Thoracic aorta (tissue), 2 donors: ENCODE measurements at regions not wholly inside any gene's neighbourhood (a gene's known extent, or its start where the extent isn't known, plus 50 kb on each side); places are given as distances from the start of the nearest gene placed in this dataset.

ENCODE experiments used
- ATAC-seq: fragments of 150-250 bp; one replicate; pipeline ENCODE4 v1.8.0; 2017; ENCODE audit warnings: low read depth; ENCODE audit not compliant: insufficient number of reproducible peaks, low FRiP score
- DNase-seq: peaks from one replicate; pipeline ENCODE4 v3.0.0-alpha.2; 2020; ENCODE audit warnings: low spot score
- H3K27ac ChIP-seq, 2 donors: fragments of 200-600 bp; sonication (generic); 1 replicate in 1 of 2; 2 replicates in 1 of 2; pipeline ENCODE4 v1.5.1; 2016; ENCODE audit warnings: mild to moderate bottlenecking in 2 of 2, moderate library complexity in 2 of 2
- H3K27me3 ChIP-seq: fragments of 200-600 bp; sonication (generic); replicated peaks from 2 replicates; pipeline ENCODE4 v1.6.0; 2016; ENCODE audit warnings: mild to moderate bottlenecking; ENCODE audit not compliant: insufficient read depth
- H3K36me3 ChIP-seq: fragments of 200-600 bp; sonication (generic); one replicate; pipeline ENCODE4 v1.5.1; 2016
- H3K4me1 ChIP-seq, 2 donors: fragments of 200-600 bp; sonication (generic); 1 replicate in 1 of 2; 2 replicates in 1 of 2; pipeline versions ENCODE4 v1.5.1 to v1.6.0; 2016; ENCODE audit warnings: low read depth in 2 of 2, mild to moderate bottlenecking in 1 of 2; ENCODE audit not compliant: control insufficient read depth in 1 of 2
- H3K4me3 ChIP-seq: fragments of 200-600 bp; sonication (generic); 2 replicates; pipeline ENCODE4 v1.5.1; 2016; ENCODE audit warnings: mild to moderate bottlenecking
- H3K9me3 ChIP-seq: fragments of 200-600 bp; sonication (generic); 2 replicates; pipeline ENCODE4 v1.5.1; 2016
- CTCF ChIP-seq: fragments of 200-600 bp; sonication (generic); IDR thresholded peaks from one replicate; pipeline ENCODE4 v1.5.1; 2019; ENCODE audit warnings: antibody characterized with exemption

- Histone ChIP-seq H3K9me3 (no peaks in the 10 kb centered on the region), H3K27ac (no peak overlapping the region), H3K36me3 (no peaks in the 10 kb centered on the region), H3K4me3 (no peak overlapping the region), H3K4me1 (no peaks in the 10 kb centered on the region), H3K27me3 (no peaks in the 10 kb centered on the region)
- no peak for TF ChIP-seq CTCF
- ATAC-seq (no peak), DNase-seq (no peak)
Observed at GRCh38 chr9:135416664-135417290, 62.8 kb upstream of the PPP1R26 start.

- no peak overlapping the region for H3K27ac ChIP-seq
- no peaks in the 10 kb centered on the region for H3K27me3 ChIP-seq
- no peak for ATAC-seq
- H3K4me3 ChIP-seq, result no peak overlapping the region
- no peak for TF ChIP-seq CTCF
- no peaks in the 10 kb centered on the region for H3K36me3 ChIP-seq
- no peak for DNase-seq
- no peaks in the 10 kb centered on the region for H3K9me3 ChIP-seq
- H3K4me1 ChIP-seq, result no peaks in the 10 kb centered on the region
Observed at GRCh38 chr9:135418161-135418560, 61.4 kb upstream of the PPP1R26 start.

GRCh38 chr9:135419106-135419505, 60.5 kb upstream of the PPP1R26 start:
- DNase-seq (no peak), ATAC-seq (no peak)
- H3K4me1 ChIP-seq, result no peaks in the 10 kb centered on the region
- no peak overlapping the region for H3K4me3 ChIP-seq
- no peak for TF ChIP-seq CTCF
- no peaks in the 10 kb centered on the region for H3K27me3 ChIP-seq
- H3K9me3 ChIP-seq, result no peaks in the 10 kb centered on the region
- no peak overlapping the region for H3K27ac ChIP-seq
- no peaks in the 10 kb centered on the region for H3K36me3 ChIP-seq

GRCh38 chr9:135422341-135422944, 57.1 kb upstream of the PPP1R26 start:
- ATAC-seq, result no peak
- no peak for DNase-seq
- no peaks in the 10 kb centered on the region for H3K4me1 ChIP-seq

GRCh38 chr9:135423725-135424124, 55.9 kb upstream of the PPP1R26 start:
- ATAC-seq (no peak), DNase-seq (no peak)
- Histone ChIP-seq H3K27ac (no peak overlapping the region), H3K36me3 (no peaks in the 10 kb centered on the region), H3K27me3 (no peaks in the 10 kb centered on the region), H3K4me1 (no peaks in the 10 kb centered on the region), H3K9me3 (no peaks in the 10 kb centered on the region), H3K4me3 (no peak overlapping the region)
- TF ChIP-seq CTCF, result no peak

More at GRCh38 chr9:135422341-135422944, 57.1 kb upstream of the PPP1R26 start:
- Histone ChIP-seq H3K9me3 (no peaks in the 10 kb centered on the region), H3K27me3 (no peaks in the 10 kb centered on the region), H3K4me3 (no peak overlapping the region), H3K36me3 (no peaks in the 10 kb centered on the region), H3K27ac (no peak overlapping the region)
- no peak for TF ChIP-seq CTCF
